C4-2B (cell line): ENCODE measurements at regions not wholly inside any gene's neighbourhood (a gene's known extent, or its start where the extent isn't known, plus 50 kb on each side); places are given as distances from the start of the nearest gene placed in this dataset.

Experiments
- ZFX ChIP-seq: fragments of 450-650 bp; IDR thresholded peaks from 2 replicates; pipeline ENCODE4 v1.6.1; 2017
- TF ChIP-seq, protein P1 (sequence below): fragments of 450-650 bp; conservative IDR thresholded peaks from 2 replicates; pipeline ENCODE4 v1.5.1; 2017; ENCODE audit warnings: mild to moderate bottlenecking

DNA sequence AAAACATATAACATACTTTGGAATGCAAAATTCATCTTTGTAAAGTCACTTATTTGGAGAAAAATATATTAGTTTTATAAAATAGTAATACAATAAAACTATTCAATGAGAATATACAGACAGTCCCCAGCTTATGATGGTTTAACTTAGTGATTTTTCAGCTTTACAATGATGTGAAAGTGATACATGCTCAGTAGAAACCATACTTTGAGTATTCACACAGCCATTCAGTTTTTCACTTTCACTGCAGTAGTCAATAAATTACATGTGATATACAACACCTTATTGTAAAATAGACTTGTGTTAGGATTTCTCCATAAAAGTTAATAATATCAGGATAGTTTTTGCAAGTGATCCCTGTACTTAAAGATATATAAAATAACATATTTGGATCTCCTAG is 436.0 kb downstream of the CENPC start:
- TF ChIP-seq, protein P1, sequence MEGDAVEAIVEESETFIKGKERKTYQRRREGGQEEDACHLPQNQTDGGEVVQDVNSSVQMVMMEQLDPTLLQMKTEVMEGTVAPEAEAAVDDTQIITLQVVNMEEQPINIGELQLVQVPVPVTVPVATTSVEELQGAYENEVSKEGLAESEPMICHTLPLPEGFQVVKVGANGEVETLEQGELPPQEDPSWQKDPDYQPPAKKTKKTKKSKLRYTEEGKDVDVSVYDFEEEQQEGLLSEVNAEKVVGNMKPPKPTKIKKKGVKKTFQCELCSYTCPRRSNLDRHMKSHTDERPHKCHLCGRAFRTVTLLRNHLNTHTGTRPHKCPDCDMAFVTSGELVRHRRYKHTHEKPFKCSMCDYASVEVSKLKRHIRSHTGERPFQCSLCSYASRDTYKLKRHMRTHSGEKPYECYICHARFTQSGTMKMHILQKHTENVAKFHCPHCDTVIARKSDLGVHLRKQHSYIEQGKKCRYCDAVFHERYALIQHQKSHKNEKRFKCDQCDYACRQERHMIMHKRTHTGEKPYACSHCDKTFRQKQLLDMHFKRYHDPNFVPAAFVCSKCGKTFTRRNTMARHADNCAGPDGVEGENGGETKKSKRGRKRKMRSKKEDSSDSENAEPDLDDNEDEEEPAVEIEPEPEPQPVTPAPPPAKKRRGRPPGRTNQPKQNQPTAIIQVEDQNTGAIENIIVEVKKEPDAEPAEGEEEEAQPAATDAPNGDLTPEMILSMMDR = no peak
- TF ChIP-seq ZFX = no peak
